GM19328 (cell line): ENCODE measurements at regions not wholly inside any gene's neighbourhood (a gene's known extent, or its start where the extent isn't known, plus 50 kb on each side); places are given as distances from the start of the nearest gene placed in this dataset.
"Not testable (repeated sequence)": the region's sequence is repeated elsewhere in the genome, so short reads cannot be mapped to it uniquely, and the experiment has no call there.

Source experiments
- ATAC-seq: cut with Tn5 transposase; IDR thresholded peaks from one replicate; pipeline ENCODE4 v1.9.1; 2021; ENCODE audit warnings: mild to moderate bottlenecking, moderate library complexity; ENCODE audit not compliant: unreplicated experiment

- ATAC-seq: no peak
Measured at GRCh38 chr5:127213231-127213630, 77.4 kb upstream of the MEGF10 start.

GRCh38 chr5:127216143-127216542, 74.5 kb upstream of the MEGF10 start:
- no peak for ATAC-seq

GRCh38 chr5:127216898-127217675, 73.5 kb upstream of the MEGF10 start:
- ATAC-seq: no peak

GRCh38 chr5:127221936-127222335, 68.7 kb upstream of the MEGF10 start:
- not testable (repeated sequence) for ATAC-seq

GRCh38 chr5:127222571-127223156, 67.9 kb upstream of the MEGF10 start:
- peak; percentile 83 for ATAC-seq

GRCh38 chr5:127223256-127223974, 67.2 kb upstream of the MEGF10 start:
- no peak for ATAC-seq

GRCh38 chr5:127227881-127228280, 62.7 kb upstream of the MEGF10 start:
- no peak for ATAC-seq

- ATAC-seq: no peak
Measured at GRCh38 chr5:127228540-127229184, 61.9 kb upstream of the MEGF10 start.

GRCh38 chr5:127229185-127229889, 61.3 kb upstream of the MEGF10 start:
- peak; percentile 82 for ATAC-seq

- ATAC-seq: no peak
Measured at GRCh38 chr5:127231118-127231517, 59.5 kb upstream of the MEGF10 start.

- ATAC-seq: no peak
Measured at GRCh38 chr5:127233590-127233989, 57.0 kb upstream of the MEGF10 start.

- no peak for ATAC-seq
Measured at GRCh38 chr5:127235136-127235535, 55.5 kb upstream of the MEGF10 start.

GRCh38 chr5:127236254-127236653, 54.3 kb upstream of the MEGF10 start:
- ATAC-seq: no peak
